Progenitor cell of endocrine pancreas (in vitro differentiated cells): ENCODE measurements at regions not wholly inside any gene's neighbourhood (a gene's known extent, or its start where the extent isn't known, plus 50 kb on each side); places are given as distances from the start of the nearest gene placed in this dataset.

Source experiments
- DNase-seq: peaks from one replicate; pipeline ENCODE4 v3.0.0; 2021; ENCODE audit warnings: low spot score; ENCODE audit not compliant: unreplicated experiment
- H3K27ac Mint-ChIP-seq: 2 replicates; pipeline ENCODE4 v1.8.0; 2021; ENCODE audit warnings: mild to moderate bottlenecking, moderate library complexity, mixed read lengths
- H3K27me3 Mint-ChIP-seq: 2 replicates; pipeline ENCODE4 v1.8.0; 2021; ENCODE audit warnings: mixed read lengths
- H3K36me3 Mint-ChIP-seq: 2 replicates; pipeline ENCODE4 v1.8.0; 2022; ENCODE audit warnings: mixed read lengths; ENCODE audit not compliant: insufficient read depth
- H3K4me1 Mint-ChIP-seq: 2 replicates; pipeline ENCODE4 v1.8.0; 2021; ENCODE audit warnings: low read depth, mixed read lengths
- H3K4me3 Mint-ChIP-seq: 2 replicates; pipeline ENCODE4 v1.8.0; 2021; ENCODE audit warnings: low read depth, mild to moderate bottlenecking, moderate library complexity, mixed read lengths
- H3K9me3 Mint-ChIP-seq: 2 replicates; pipeline ENCODE4 v1.8.0; 2021; ENCODE audit warnings: low read depth, mixed read lengths
- CTCF ChIP-seq: fragments of 200-600 bp; sonication (generic); IDR thresholded peaks from one replicate; pipeline ENCODE4 v1.5.0; 2021; ENCODE audit warnings: antibody characterized with exemption, mild to moderate bottlenecking; ENCODE audit not compliant: unreplicated experiment

GRCh38 chr10:35704401-35704800, 62.3 kb upstream of the FZD8 start:
- Mint-ChIP-seq H3K27ac (no peak overlapping the region), H3K4me1 (peaks cover 7% of the 10 kb centered on the region), H3K4me3 (no peak overlapping the region), H3K36me3 (no peaks in the 10 kb centered on the region), H3K9me3 (peaks cover 13% of the 10 kb centered on the region), H3K27me3 (no peaks in the 10 kb centered on the region)
- DNase-seq, result no peak
- no peak for TF ChIP-seq CTCF

GRCh38 chr10:35700487-35700882, 58.4 kb upstream of the FZD8 start:
- Mint-ChIP-seq H3K4me1 (peaks cover 18% of the 10 kb centered on the region), H3K36me3 (no peaks in the 10 kb centered on the region), H3K27me3 (peaks cover 6% of the 10 kb centered on the region), H3K4me3 (no peak overlapping the region), H3K27ac (no peak overlapping the region), H3K9me3 (no peaks in the 10 kb centered on the region)
- DNase-seq, result no peak
- TF ChIP-seq CTCF, result no peak

GRCh38 chr10:35699848-35700486, 57.9 kb upstream of the FZD8 start:
- DNase-seq, result no peak
- Mint-ChIP-seq H3K27ac (peak overlapping the region; percentile 14), H3K4me3 (no peak overlapping the region), H3K27me3 (peaks cover 6% of the 10 kb centered on the region), H3K4me1 (peaks cover 18% of the 10 kb centered on the region), H3K36me3 (no peaks in the 10 kb centered on the region), H3K9me3 (no peaks in the 10 kb centered on the region)
- TF ChIP-seq CTCF, result no peak

GRCh38 chr10:35696392-35697287, 54.5 kb upstream of the FZD8 start:
- no peak for DNase-seq
- Mint-ChIP-seq H3K4me1 (peaks cover 34% of the 10 kb centered on the region), H3K36me3 (no peaks in the 10 kb centered on the region), H3K27ac (no peak overlapping the region), H3K4me3 (no peak overlapping the region), H3K27me3 (peaks cover 6% of the 10 kb centered on the region), H3K9me3 (no peaks in the 10 kb centered on the region)
- no peak for TF ChIP-seq CTCF

- H3K4me1 Mint-ChIP-seq, result peaks cover 40% of the 10 kb centered on the region
- TF ChIP-seq CTCF, result no peak
- no peaks in the 10 kb centered on the region for H3K36me3 Mint-ChIP-seq
- no peak for DNase-seq
- H3K27ac Mint-ChIP-seq, result no peak overlapping the region
- H3K4me3 Mint-ChIP-seq, result no peak overlapping the region
- peaks cover 6% of the 10 kb centered on the region for H3K27me3 Mint-ChIP-seq
- no peaks in the 10 kb centered on the region for H3K9me3 Mint-ChIP-seq
Measured at GRCh38 chr10:35693800-35694199, 51.7 kb upstream of the FZD8 start.
